ENCODE measurements at regions not wholly inside any gene's neighbourhood (a gene's known extent, or its start where the extent isn't known, plus 50 kb on each side); places are given as distances from the start of the nearest gene placed in this dataset.

DNA sequence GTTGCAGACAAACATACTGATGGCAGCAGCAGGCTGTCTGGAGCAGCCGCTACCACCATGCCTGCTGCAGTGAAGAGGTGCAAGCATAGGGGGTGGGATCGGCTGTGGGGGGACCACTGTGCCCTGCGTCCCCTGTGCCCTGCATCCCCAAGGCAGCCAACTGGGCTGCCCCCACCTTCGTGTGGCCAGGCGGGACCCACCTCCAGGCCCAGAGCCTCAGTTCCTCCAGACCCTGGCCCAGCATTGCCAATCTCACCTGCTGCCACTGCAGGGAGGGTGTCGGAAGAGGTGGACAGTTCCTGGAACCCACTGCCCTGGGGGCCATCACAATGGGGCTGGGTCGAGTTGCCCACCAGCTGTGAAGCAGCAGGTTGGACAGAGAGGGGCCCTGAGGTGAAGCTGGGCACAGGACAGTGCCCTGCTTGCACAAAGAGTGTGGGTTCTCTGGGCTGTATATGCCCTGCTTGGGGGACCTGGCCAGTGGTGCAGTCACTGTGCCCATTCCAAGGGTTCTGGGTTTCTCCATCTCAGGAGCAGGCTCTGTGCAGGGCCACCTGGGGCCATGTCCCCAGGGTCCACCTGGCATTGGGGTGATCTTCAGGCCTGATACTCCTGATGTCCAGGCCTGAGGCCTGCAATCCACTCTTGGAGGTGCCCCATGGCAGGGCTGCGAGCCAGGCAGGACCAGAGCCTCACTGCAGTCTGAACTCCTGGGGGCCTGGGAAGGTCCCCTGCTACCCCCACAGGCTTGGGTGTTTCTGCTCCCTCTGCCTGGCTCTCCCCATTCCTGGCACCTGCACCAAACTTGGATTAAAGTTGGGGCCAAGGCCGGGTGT lies 261.4 kb upstream of the NRIP1 start:
- TF ChIP-seq, protein P1, sequence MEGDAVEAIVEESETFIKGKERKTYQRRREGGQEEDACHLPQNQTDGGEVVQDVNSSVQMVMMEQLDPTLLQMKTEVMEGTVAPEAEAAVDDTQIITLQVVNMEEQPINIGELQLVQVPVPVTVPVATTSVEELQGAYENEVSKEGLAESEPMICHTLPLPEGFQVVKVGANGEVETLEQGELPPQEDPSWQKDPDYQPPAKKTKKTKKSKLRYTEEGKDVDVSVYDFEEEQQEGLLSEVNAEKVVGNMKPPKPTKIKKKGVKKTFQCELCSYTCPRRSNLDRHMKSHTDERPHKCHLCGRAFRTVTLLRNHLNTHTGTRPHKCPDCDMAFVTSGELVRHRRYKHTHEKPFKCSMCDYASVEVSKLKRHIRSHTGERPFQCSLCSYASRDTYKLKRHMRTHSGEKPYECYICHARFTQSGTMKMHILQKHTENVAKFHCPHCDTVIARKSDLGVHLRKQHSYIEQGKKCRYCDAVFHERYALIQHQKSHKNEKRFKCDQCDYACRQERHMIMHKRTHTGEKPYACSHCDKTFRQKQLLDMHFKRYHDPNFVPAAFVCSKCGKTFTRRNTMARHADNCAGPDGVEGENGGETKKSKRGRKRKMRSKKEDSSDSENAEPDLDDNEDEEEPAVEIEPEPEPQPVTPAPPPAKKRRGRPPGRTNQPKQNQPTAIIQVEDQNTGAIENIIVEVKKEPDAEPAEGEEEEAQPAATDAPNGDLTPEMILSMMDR (IDR thresholded peaks at IDR 0.05; ENCODE audit: unreplicated experiment) = no peak
- Mint-ChIP-seq H3K9me3 (ENCODE audit: unreplicated experiment) (no peaks in the 10 kb centered on the region), H3K27ac (ENCODE audit: unreplicated experiment) (no peak overlapping the region), H3K4me3 (ENCODE audit: unreplicated experiment) (no peak overlapping the region), H3K4me1 (ENCODE audit: unreplicated experiment) (no peaks in the 10 kb centered on the region), H3K27me3 (ENCODE audit: unreplicated experiment) (peaks cover 5% of the 10 kb centered on the region), H3K36me3 (ENCODE audit: low read depth, unreplicated experiment) (no peaks in the 10 kb centered on the region)
- DNase-seq (ENCODE audit: low spot score) = no peak

DNA sequence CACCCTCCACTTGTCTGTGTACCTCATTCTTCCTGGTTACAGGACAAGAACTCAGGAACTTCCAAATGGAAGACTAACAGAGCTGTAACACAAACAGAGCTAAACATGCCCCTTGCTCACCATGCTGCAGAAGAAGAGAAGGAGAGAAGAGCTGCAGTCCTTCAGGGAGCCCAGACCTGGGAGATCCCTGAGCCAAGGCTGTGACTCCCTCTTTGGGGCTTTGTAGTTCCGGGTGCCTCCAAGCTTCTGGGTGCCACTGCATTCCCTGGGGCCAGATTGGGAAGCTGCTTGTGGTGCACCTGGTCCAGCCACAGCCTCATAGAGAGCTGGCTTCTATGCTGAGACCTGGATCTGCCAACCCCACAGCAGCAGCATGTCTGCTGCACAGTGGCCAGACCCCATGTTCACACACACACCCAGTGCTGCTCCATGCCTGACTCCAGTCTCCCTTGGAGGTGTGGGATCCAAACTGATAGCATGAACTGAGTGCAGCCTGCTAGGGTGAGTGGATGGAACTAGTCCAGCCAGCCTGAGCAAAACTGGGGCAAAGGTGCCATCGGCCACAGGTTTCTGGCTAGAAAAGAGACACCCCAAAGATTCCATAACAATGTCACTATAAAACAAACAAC lies 263.0 kb upstream of the NRIP1 start:
- H3K27ac Mint-ChIP-seq (ENCODE audit: unreplicated experiment) = peak overlapping the region; percentile 57
- TF ChIP-seq, protein P1 (IDR thresholded peaks at IDR 0.05; ENCODE audit: unreplicated experiment) = no peak
- no peaks in the 10 kb centered on the region for H3K9me3 Mint-ChIP-seq (ENCODE audit: unreplicated experiment)
- H3K4me3 Mint-ChIP-seq (ENCODE audit: unreplicated experiment) = no peak overlapping the region
- DNase-seq (ENCODE audit: low spot score) = no peak
- H3K27me3 Mint-ChIP-seq (ENCODE audit: unreplicated experiment) = peaks cover 5% of the 10 kb centered on the region
- no peaks in the 10 kb centered on the region for H3K36me3 Mint-ChIP-seq (ENCODE audit: low read depth, unreplicated experiment)
- H3K4me1 Mint-ChIP-seq (ENCODE audit: unreplicated experiment) = no peaks in the 10 kb centered on the region

DNA sequence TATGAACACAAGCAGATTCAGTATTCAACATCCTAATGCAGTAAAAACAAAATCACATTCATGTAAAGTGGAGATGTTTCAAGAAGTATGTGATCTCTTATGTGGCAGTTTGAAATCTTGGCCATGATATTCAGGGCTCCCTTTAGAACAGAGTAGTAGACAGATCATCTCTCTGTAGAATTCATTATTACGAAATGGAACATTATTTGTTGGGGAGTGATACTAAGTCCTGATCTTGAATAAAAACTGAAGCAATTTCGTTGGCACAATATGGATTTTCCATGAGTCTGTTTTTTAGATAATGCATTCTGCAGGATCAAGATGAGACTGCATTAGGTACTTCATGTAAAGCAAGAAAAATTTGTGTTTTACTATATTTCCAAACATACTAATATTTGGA lies 264.4 kb upstream of the NRIP1 start:
- Mint-ChIP-seq H3K4me3 (ENCODE audit: unreplicated experiment) (no peak overlapping the region), H3K9me3 (ENCODE audit: unreplicated experiment) (no peaks in the 10 kb centered on the region), H3K36me3 (ENCODE audit: low read depth, unreplicated experiment) (no peaks in the 10 kb centered on the region), H3K27me3 (ENCODE audit: unreplicated experiment) (peaks cover 5% of the 10 kb centered on the region), H3K27ac (ENCODE audit: unreplicated experiment) (no peak overlapping the region), H3K4me1 (ENCODE audit: unreplicated experiment) (no peaks in the 10 kb centered on the region)
- DNase-seq (ENCODE audit: low spot score) = no peak
- TF ChIP-seq, protein P1 (IDR thresholded peaks at IDR 0.05; ENCODE audit: unreplicated experiment) = no peak

DNA sequence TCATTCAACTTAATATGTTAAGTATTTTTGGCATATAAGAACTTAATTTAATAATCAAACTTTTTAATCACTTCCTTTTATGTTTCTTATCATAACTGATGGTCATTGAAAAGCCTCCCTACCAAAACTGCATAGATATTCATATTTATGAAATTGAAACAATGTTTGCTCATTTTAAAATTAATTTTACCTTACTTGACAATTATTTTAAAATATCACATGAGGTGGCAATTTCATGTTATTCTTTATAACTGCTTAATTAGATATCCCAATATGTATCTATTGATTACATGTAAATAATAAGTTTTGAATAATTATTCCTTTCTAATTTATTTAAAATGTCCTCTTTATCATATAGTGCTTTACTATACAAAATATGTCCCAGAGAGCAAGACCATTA lies 266.1 kb upstream of the NRIP1 start:
- H3K9me3 Mint-ChIP-seq (ENCODE audit: unreplicated experiment) = no peaks in the 10 kb centered on the region
- no peak overlapping the region for H3K27ac Mint-ChIP-seq (ENCODE audit: unreplicated experiment)
- TF ChIP-seq, protein P1 (IDR thresholded peaks at IDR 0.05; ENCODE audit: unreplicated experiment) = no peak
- no peaks in the 10 kb centered on the region for H3K4me1 Mint-ChIP-seq (ENCODE audit: unreplicated experiment)
- H3K27me3 Mint-ChIP-seq (ENCODE audit: unreplicated experiment) = peaks cover 3% of the 10 kb centered on the region
- H3K36me3 Mint-ChIP-seq (ENCODE audit: low read depth, unreplicated experiment) = no peaks in the 10 kb centered on the region
- no peak for DNase-seq (ENCODE audit: low spot score)
- H3K4me3 Mint-ChIP-seq (ENCODE audit: unreplicated experiment) = no peak overlapping the region

DNA sequence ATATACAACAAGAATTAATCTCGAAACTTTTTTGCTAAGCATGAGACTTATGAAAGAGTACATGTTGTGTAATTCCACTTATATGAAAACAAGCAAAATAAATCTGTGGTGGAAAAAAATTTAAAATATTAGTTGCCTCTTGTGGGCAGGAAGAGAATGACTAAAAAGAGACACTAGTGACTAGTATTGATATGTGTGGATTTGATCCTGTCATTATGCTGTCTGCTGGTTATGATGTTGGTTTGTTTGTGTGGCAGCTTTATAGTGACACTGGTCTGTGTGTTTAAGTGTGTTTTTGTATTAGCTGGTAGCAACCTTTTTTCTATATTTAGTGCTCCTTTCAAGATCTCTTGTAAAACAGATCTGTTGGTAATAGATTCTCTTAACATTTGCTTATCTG lies 267.8 kb upstream of the NRIP1 start:
- TF ChIP-seq, protein P1 (IDR thresholded peaks at IDR 0.05; ENCODE audit: unreplicated experiment) = no peak
- Mint-ChIP-seq H3K36me3 (ENCODE audit: low read depth, unreplicated experiment) (no peaks in the 10 kb centered on the region), H3K4me1 (ENCODE audit: unreplicated experiment) (no peaks in the 10 kb centered on the region), H3K27ac (ENCODE audit: unreplicated experiment) (no peak overlapping the region), H3K27me3 (ENCODE audit: unreplicated experiment) (peaks cover 2% of the 10 kb centered on the region), H3K4me3 (ENCODE audit: unreplicated experiment) (no peak overlapping the region), H3K9me3 (ENCODE audit: unreplicated experiment) (no peaks in the 10 kb centered on the region)
- DNase-seq (ENCODE audit: low spot score) = no peak

Measured in endothelial cell (in vitro differentiated cells).